ENCODE measurements at regions not wholly inside any gene's neighbourhood (a gene's known extent, or its start where the extent isn't known, plus 50 kb on each side); places are given as distances from the start of the nearest gene placed in this dataset.
"Not testable (repeated sequence)": the region's sequence is repeated elsewhere in the genome, so short reads cannot be mapped to it uniquely, and the experiment has no call there.

DNA sequence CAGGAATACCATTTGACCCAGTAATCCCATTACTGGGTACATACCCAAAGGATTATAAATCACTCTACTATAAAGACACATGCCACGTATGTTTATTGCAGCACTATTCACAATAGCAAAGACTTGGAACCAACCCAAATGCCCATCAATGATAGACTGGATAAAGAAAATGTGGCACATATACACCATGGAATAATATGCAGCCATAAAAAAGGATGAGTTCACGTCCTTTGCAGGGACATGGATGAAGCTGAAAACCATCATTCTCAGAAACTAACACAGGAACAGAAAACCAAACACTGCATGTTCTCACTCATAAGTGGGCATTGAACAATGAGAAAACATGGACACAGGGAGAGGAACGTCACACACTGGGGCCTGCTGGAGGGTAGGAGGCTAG, 556.1 kb upstream of the ADGRL2 start:
- TF ChIP-seq, protein P1, sequence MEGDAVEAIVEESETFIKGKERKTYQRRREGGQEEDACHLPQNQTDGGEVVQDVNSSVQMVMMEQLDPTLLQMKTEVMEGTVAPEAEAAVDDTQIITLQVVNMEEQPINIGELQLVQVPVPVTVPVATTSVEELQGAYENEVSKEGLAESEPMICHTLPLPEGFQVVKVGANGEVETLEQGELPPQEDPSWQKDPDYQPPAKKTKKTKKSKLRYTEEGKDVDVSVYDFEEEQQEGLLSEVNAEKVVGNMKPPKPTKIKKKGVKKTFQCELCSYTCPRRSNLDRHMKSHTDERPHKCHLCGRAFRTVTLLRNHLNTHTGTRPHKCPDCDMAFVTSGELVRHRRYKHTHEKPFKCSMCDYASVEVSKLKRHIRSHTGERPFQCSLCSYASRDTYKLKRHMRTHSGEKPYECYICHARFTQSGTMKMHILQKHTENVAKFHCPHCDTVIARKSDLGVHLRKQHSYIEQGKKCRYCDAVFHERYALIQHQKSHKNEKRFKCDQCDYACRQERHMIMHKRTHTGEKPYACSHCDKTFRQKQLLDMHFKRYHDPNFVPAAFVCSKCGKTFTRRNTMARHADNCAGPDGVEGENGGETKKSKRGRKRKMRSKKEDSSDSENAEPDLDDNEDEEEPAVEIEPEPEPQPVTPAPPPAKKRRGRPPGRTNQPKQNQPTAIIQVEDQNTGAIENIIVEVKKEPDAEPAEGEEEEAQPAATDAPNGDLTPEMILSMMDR (IDR thresholded peaks at IDR 0.05; ENCODE audit: low read depth, low read length, missing input control): not testable (repeated sequence)
- TF ChIP-seq NR2F2 (IDR thresholded peaks at IDR 0.05): not testable (repeated sequence)

Measured in liver (tissue), 3 donors.